Panc1 (cell line): ENCODE measurements at regions not wholly inside any gene's neighbourhood (a gene's known extent, or its start where the extent isn't known, plus 50 kb on each side); places are given as distances from the start of the nearest gene placed in this dataset.

Experiments
- ATAC-seq: fragments of 200-7000 bp; cut with Tn5 transposase; 2 replicates; pipeline ENCODE4 v1.9.1; 2020; ENCODE audit warnings: mild to moderate bottlenecking, moderate library complexity
- BruUV-seq: library from RNA; stranded (reverse); fragments of 400-500 nt; replicated peaks from 2 replicates; lab custom pipeline; 2021; lab: Mats Ljungman, UMichigan
- CTCF ChIA-PET: fragments of 300-600 bp; sonication (Branson Sonifier 250); formaldehyde crosslinking; loops from one replicate; lab custom pipeline; 2022; ENCODE audit warnings: antibody characterized with exemption; lab: Charles Lee
- POLR2A ChIA-PET: fragments of 300-600 bp; sonication (Branson Sonifier 250); formaldehyde crosslinking; loops from one replicate; lab custom pipeline; 2022; ENCODE audit warnings: antibody characterized with exemption; lab: Charles Lee
- DNase-seq: peaks from one replicate; pipeline ENCODE4 v3.0.0-alpha.2; 2010; ENCODE audit warnings: low read depth, low spot score
- H3K27ac ChIP-seq: 2 replicates; pipeline ENCODE4 v1.5.1; 2011; ENCODE audit warnings: mild to moderate bottlenecking, low read length, inconsistent platforms
- H3K27me3 ChIP-seq: fragments of 200-500 bp; sonication (Bioruptor generic); 2 replicates; pipeline ENCODE4 v1.6.0; 2014; ENCODE audit warnings: low read length, inconsistent platforms; ENCODE audit not compliant: control insufficient read depth, insufficient read depth
- H3K36me3 ChIP-seq: fragments of 200-500 bp; sonication (Bioruptor generic); 2 replicates; pipeline ENCODE4 v1.5.1; 2014; ENCODE audit warnings: inconsistent platforms, mild to moderate bottlenecking, low read length, moderate library complexity; ENCODE audit not compliant: control insufficient read depth, insufficient read depth
- H3K4me1 ChIP-seq: 2 replicates; pipeline ENCODE4 v1.5.1; 2011; ENCODE audit warnings: inconsistent platforms, mild to moderate bottlenecking, low read length, moderate library complexity; ENCODE audit not compliant: control insufficient read depth, insufficient read depth
- H3K4me3 ChIP-seq, 2 experiments: 2 replicates each; pipeline ENCODE4 v1.5.1; 2011 to 2012; ENCODE audit warnings: low read depth in 2 of 2, low read length in 2 of 2, mild to moderate bottlenecking in 2 of 2, inconsistent platforms in 1 of 2, moderate library complexity in 1 of 2
- H3K9me3 ChIP-seq: fragments of 200-500 bp; sonication (Bioruptor generic); 2 replicates; pipeline ENCODE4 v1.5.1; 2014; ENCODE audit warnings: low read depth, mild to moderate bottlenecking, inconsistent platforms, low read length, moderate library complexity; ENCODE audit not compliant: control insufficient read depth, insufficient read depth
- CTCF ChIP-seq: fragments of 450-650 bp; IDR thresholded peaks from 2 replicates; pipeline ENCODE4 v1.5.1; 2017; ENCODE audit warnings: mild to moderate bottlenecking
- POLR2AphosphoS5 ChIP-seq: IDR thresholded peaks from 2 replicates; pipeline ENCODE4 v1.6.1; 2012; ENCODE audit warnings: mild to moderate bottlenecking, low read depth, low read length, moderate library complexity
- REST ChIP-seq, 2 experiments: IDR thresholded peaks; 2 replicates each; pipeline ENCODE4 v1.6.1; 2011 to 2012; ENCODE audit warnings: low read depth in 2 of 2, control low read depth in 1 of 2, low read length in 1 of 2, mild to moderate bottlenecking in 1 of 2, moderate library complexity in 1 of 2; ENCODE audit not compliant: insufficient read depth in 1 of 2
- SIN3A ChIP-seq: IDR thresholded peaks from 2 replicates; pipeline ENCODE4 v1.6.1; 2012; ENCODE audit warnings: low read depth, mild to moderate bottlenecking, low read length, moderate library complexity, borderline replicate concordance; ENCODE audit not compliant: insufficient read depth
- TCF7L2 ChIP-seq: IDR thresholded peaks from 2 replicates; pipeline ENCODE4 v1.6.1; 2011; ENCODE audit warnings: mild to moderate bottlenecking, low read depth, low read length, inconsistent platforms
- in situ Hi-C: cut with HindIII; loops from 2 replicates; pipeline ENCODE4 v1.10.0; 2016; ENCODE audit warnings: low sequenced_read_pairs, low pct_unique_long_range_greater_than_20kb
- intact Hi-C: fragments of 100-400 bp; cut with micrococcal nuclease; formaldehyde crosslinking; loops from one replicate; pipeline ENCODE4 v1.10.0; 2022; ENCODE audit not compliant: unreplicated experiment

- BruUV-seq: no TSS peak
- H3K9me3 ChIP-seq: no peaks in the 10 kb centered on the region
- DNase-seq (no peak), ATAC-seq (no peak)
- no peak overlapping the region for H3K4me3 ChIP-seq
- no peaks in the 10 kb centered on the region for H3K4me1 ChIP-seq
- no peak overlapping the region for H3K27ac ChIP-seq
- POLR2A ChIA-PET: no interaction called here
- in situ Hi-C loops (no loop called here), intact Hi-C loops (no loop called here)
- H3K36me3 ChIP-seq: no peaks in the 10 kb centered on the region
- no peaks in the 10 kb centered on the region for H3K27me3 ChIP-seq
- TF ChIP-seq TCF7L2: no peak
- CTCF ChIA-PET: no interaction called here
These were observed 326.2 kb upstream of the POT1 start for GRCh38 chr7:125255810-125256209.

GRCh38 chr7:125254566-125254965 lies 324.9 kb upstream of the POT1 start:
- Histone ChIP-seq H3K36me3 (no peaks in the 10 kb centered on the region), H3K27ac (no peak overlapping the region), H3K4me1 (no peaks in the 10 kb centered on the region), H3K27me3 (no peaks in the 10 kb centered on the region), H3K9me3 (no peaks in the 10 kb centered on the region), H3K4me3 (no peak overlapping the region)
- POLR2A ChIA-PET: no interaction called here
- BruUV-seq: no TSS peak
- in situ Hi-C loops (no loop called here), intact Hi-C loops (no loop called here)
- DNase-seq: no peak
- CTCF ChIA-PET: no interaction called here
- TF ChIP-seq POLR2AphosphoS5 (no peak), CTCF (no peak), SIN3A (no peak)
- ATAC-seq: no peak

- Histone ChIP-seq H3K4me3 (no peak overlapping the region), H3K27me3 (no peaks in the 10 kb centered on the region), H3K4me1 (no peaks in the 10 kb centered on the region), H3K36me3 (no peaks in the 10 kb centered on the region), H3K9me3 (no peaks in the 10 kb centered on the region), H3K27ac (no peak overlapping the region)
- CTCF ChIA-PET: no interaction called here
- POLR2A ChIA-PET: interaction anchor here (0.6 kb wide), 1 partner anchor 153 kb away, joined by 6 read pairs; no protein-coding TSS in a partner anchor
- in situ Hi-C loops (no loop called here), intact Hi-C loops (no loop called here)
- DNase-seq (no peak), ATAC-seq (no peak)
- TF ChIP-seq SIN3A (no peak), POLR2AphosphoS5 (no peak), CTCF (no peak), TCF7L2 (no peak), REST (IDR thresholded peaks at IDR 0.05; ENCODE audit: insufficient read depth in 1 of 2, low read depth in 2 of 2, low read length in 1 of 2) (no peak)
- no TSS peak for BruUV-seq
These were observed 324.0 kb upstream of the POT1 start for GRCh38 chr7:125253452-125254190.
